GM12878 (cell line): ENCODE measurements at regions not wholly inside any gene's neighbourhood (a gene's known extent, or its start where the extent isn't known, plus 50 kb on each side); places are given as distances from the start of the nearest gene placed in this dataset.

Experiments used
- ATAC-seq: fragments of 200-7000 bp; cut with Tn5 transposase; 3 replicates; pipeline ENCODE4 v1.9.1; 2020; ENCODE audit warnings: mild to moderate bottlenecking, moderate library complexity
- BruUV-seq: library from RNA; stranded (reverse); fragments of 400-500 nt; replicated peaks from 2 replicates; lab custom pipeline; 2021; lab: Mats Ljungman, UMichigan
- CTCF ChIA-PET: fragments of 300-600 bp; sonication (Branson Sonifier 250); formaldehyde crosslinking; extraction: SDS; loops from one replicate; lab custom pipeline; 2021; ENCODE audit warnings: inconsistent platforms; lab: Yijun Ruan, JAX
- POLR2A ChIA-PET: fragments of 350-600 bp; formaldehyde crosslinking; extraction: SDS; loops from one replicate; lab custom pipeline; 2021; ENCODE audit warnings: inconsistent platforms; lab: Charles Lee
- RAD21 ChIA-PET: fragments of 300-600 bp; sonication (Branson Sonifier 250); formaldehyde crosslinking; loops from one replicate; lab custom pipeline; 2023; ENCODE audit warnings: antibody characterized with exemption; ENCODE audit not compliant: unreplicated experiment; lab: Charles Lee
- SMC1A ChIA-PET: fragments of 300-600 bp; sonication (Branson Sonifier 250); formaldehyde crosslinking; loops from one replicate; lab custom pipeline; 2023; ENCODE audit not compliant: unreplicated experiment, uncharacterized antibody; lab: Charles Lee
- DNase-seq: peaks from one replicate; pipeline ENCODE4 v3.0.0-alpha.2; 2011; ENCODE audit warnings: low read depth, low spot score
- FAIRE-seq: peaks from 3 replicates; lab custom pipeline; 2011; peaks lifted over from hg19 to GRCh38; lab: Jason Lieb, UNC
- H2AFZ ChIP-seq: 2 replicates; pipeline ENCODE4 v1.6.0; 2011; ENCODE audit warnings: low read depth, low read length, control low read depth; ENCODE audit not compliant: control insufficient read depth
- H3K27ac ChIP-seq: 2 replicates; pipeline ENCODE4 v1.5.1; 2011; ENCODE audit warnings: control low read depth; ENCODE audit not compliant: control insufficient read depth, insufficient read depth
- H3K27me3 ChIP-seq, 2 experiments: replicated peaks in 1 of 2; 2 replicates each; pipeline versions ENCODE4 v1.6.0 to v1.6.1; 2011; ENCODE audit warnings: low read length in 1 of 2; ENCODE audit not compliant: control insufficient read depth in 2 of 2, insufficient read depth in 2 of 2
- H3K36me3 ChIP-seq, 2 experiments: 2 replicates each; pipeline ENCODE4 v1.5.1; 2011; ENCODE audit warnings: low read length in 1 of 2; ENCODE audit not compliant: control insufficient read depth in 2 of 2, insufficient read depth in 2 of 2
- H3K4me1 ChIP-seq: 2 replicates; pipeline ENCODE4 v1.6.1; 2011; ENCODE audit warnings: mild to moderate bottlenecking, low read length, moderate library complexity, mixed read lengths; ENCODE audit not compliant: control insufficient read depth, insufficient read depth
- H3K4me2 ChIP-seq: 2 replicates; pipeline ENCODE4 v1.6.0; 2011; ENCODE audit warnings: control low read depth; ENCODE audit not compliant: control insufficient read depth, insufficient read depth
- H3K4me3 ChIP-seq: fragments of 200-600 bp; sonication (generic); 2 replicates; pipeline ENCODE4 v1.5.1; 2016
- H3K79me2 ChIP-seq: 2 replicates; pipeline ENCODE4 v1.6.0; 2011; ENCODE audit warnings: low read length; ENCODE audit not compliant: control insufficient read depth, insufficient read depth
- H3K9ac ChIP-seq: 2 replicates; pipeline ENCODE4 v1.8.0; 2011; ENCODE audit warnings: low read length, control low read depth, mixed read lengths; ENCODE audit not compliant: control insufficient read depth, insufficient read depth
- H3K9me3 ChIP-seq: replicated peaks from 3 replicates; pipeline ENCODE4 v1.5.1; 2011; ENCODE audit warnings: mild to moderate bottlenecking, low read length; ENCODE audit not compliant: control insufficient read depth, insufficient read depth
- H4K20me1 ChIP-seq: 2 replicates; pipeline ENCODE4 v1.6.0; 2011; ENCODE audit not compliant: control insufficient read depth, insufficient read depth
- BRCA1 ChIP-seq: IDR thresholded peaks from 2 replicates; pipeline ENCODE4 v1.6.1; 2011; ENCODE audit warnings: low read depth, low read length, improper control_type of control experiment
- GATAD2B ChIP-seq: fragments of 450-650 bp; conservative IDR thresholded peaks from 2 replicates; pipeline ENCODE4 v1.6.1; 2017; ENCODE audit warnings: low read depth, mild to moderate bottlenecking, moderate library complexity
- HDAC2 ChIP-seq: fragments of 200-600 bp; sonication (generic); IDR thresholded peaks from 2 replicates; pipeline ENCODE4 v1.6.1; 2017
- JUND ChIP-seq: IDR thresholded peaks from 2 replicates; pipeline ENCODE4 v1.6.1; 2012; ENCODE audit warnings: low read depth, mild to moderate bottlenecking, low read length, improper control_type of control experiment, moderate library complexity
- POLR2AphosphoS5 ChIP-seq: IDR thresholded peaks from 2 replicates; pipeline ENCODE4 v1.6.1; 2011; ENCODE audit warnings: mild to moderate bottlenecking, low read length, inconsistent platforms
- SP1 ChIP-seq: IDR thresholded peaks from one replicate; pipeline ENCODE4 v1.6.1; 2011; ENCODE audit warnings: low read depth, low read length
- SUZ12 ChIP-seq: fragments of 200-600 bp; sonication (generic); IDR thresholded peaks from one replicate; pipeline ENCODE4 v1.6.1; 2018; ENCODE audit warnings: antibody characterized with exemption, mild to moderate bottlenecking; ENCODE audit not compliant: unreplicated experiment
- YBX1 ChIP-seq: fragments of 450-650 bp; IDR thresholded peaks from 2 replicates; pipeline ENCODE4 v1.6.1; 2016; ENCODE audit warnings: antibody characterized with exemption
- ZNF622 ChIP-seq: fragments of 450-650 bp; IDR thresholded peaks from 2 replicates; pipeline ENCODE4 v1.6.1; 2017; ENCODE audit warnings: mild to moderate bottlenecking, inconsistent platforms
- ZZZ3 ChIP-seq: IDR thresholded peaks from 2 replicates; pipeline ENCODE4 v1.6.1; 2011; ENCODE audit warnings: low read depth; ENCODE audit not compliant: control insufficient read depth, insufficient read length
- WGBS: methylation state at CpG from one replicate; pipeline ENCODE4 v1.1.6; 2016; ENCODE audit warnings: low lambda C conversion rate; ENCODE audit not compliant: insufficient replicate concordance, insufficient coverage; ENCODE audit errors: missing lambda C conversion rate; 5-methylcytosine and 5-hydroxymethylcytosine counted together
- in situ Hi-C: fragments of 300-500 bp; cut with MboI; formaldehyde crosslinking; loops from 9 replicates; pipeline ENCODE4 v1.14.3; 2018; ENCODE audit warnings: mixed read lengths
- intact Hi-C: fragments of 100-400 bp; cut with micrococcal nuclease; formaldehyde crosslinking; loops from one replicate; pipeline ENCODE4 v1.14.2; 2022; ENCODE audit not compliant: unreplicated experiment
- TF ChIP-seq, protein P1 (sequence below): IDR thresholded peaks from 2 replicates; pipeline ENCODE4 v1.6.1; 2011; ENCODE audit warnings: mild to moderate bottlenecking, low read depth, low read length, moderate library complexity; ENCODE audit not compliant: insufficient replicate concordance
- TF ChIP-seq, protein P2 (sequence below): IDR thresholded peaks from 2 replicates; pipeline ENCODE4 v1.6.1; 2012; ENCODE audit warnings: low read length, inconsistent platforms
- TF ChIP-seq, protein P3 (sequence below): IDR thresholded peaks from 2 replicates; pipeline ENCODE4 v1.6.1; 2011; ENCODE audit warnings: borderline replicate concordance, low read depth, mild to moderate bottlenecking, moderate library complexity, low read length; ENCODE audit not compliant: insufficient read depth, poor library complexity, severe bottlenecking
- TF ChIP-seq, protein P4 (sequence below): fragments of 450-650 bp; IDR thresholded peaks from 2 replicates; pipeline ENCODE4 v1.6.1; 2018; ENCODE audit warnings: borderline replicate concordance, mild to moderate bottlenecking; ENCODE audit not compliant: partially characterized antibody
- TF ChIP-seq, protein P5 (sequence below): fragments of 450-650 bp; IDR thresholded peaks from 2 replicates; pipeline ENCODE4 v1.6.1; 2017; ENCODE audit warnings: low read depth, mild to moderate bottlenecking, moderate library complexity

DNA sequence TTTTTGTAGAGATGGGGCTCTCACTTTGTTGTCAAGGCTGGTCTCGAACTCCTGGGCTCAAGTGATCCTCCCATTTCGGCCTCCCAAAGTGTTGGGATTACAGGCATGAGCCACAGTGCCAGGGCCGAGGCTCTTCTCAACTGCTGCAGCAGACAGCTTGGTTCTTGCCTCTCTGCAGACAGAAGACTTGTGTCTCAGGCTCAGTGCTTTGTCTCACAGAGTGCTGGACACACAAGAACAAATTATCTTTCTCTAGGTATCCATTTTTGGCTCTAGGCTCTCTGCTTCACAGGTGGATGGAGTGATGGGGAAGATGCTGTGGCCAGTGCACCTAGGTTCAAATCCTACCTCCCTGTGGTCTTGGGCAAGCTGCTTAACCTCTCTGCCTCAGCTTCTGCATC lies 80.8 kb upstream of the RNU2-1 start (continued):
- TF ChIP-seq, protein P1, sequence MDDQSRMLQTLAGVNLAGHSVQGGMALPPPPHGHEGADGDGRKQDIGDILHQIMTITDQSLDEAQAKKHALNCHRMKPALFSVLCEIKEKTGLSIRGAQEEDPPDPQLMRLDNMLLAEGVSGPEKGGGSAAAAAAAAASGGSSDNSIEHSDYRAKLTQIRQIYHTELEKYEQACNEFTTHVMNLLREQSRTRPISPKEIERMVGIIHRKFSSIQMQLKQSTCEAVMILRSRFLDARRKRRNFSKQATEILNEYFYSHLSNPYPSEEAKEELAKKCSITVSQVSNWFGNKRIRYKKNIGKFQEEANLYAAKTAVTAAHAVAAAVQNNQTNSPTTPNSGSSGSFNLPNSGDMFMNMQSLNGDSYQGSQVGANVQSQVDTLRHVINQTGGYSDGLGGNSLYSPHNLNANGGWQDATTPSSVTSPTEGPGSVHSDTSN: no peak

DNA sequence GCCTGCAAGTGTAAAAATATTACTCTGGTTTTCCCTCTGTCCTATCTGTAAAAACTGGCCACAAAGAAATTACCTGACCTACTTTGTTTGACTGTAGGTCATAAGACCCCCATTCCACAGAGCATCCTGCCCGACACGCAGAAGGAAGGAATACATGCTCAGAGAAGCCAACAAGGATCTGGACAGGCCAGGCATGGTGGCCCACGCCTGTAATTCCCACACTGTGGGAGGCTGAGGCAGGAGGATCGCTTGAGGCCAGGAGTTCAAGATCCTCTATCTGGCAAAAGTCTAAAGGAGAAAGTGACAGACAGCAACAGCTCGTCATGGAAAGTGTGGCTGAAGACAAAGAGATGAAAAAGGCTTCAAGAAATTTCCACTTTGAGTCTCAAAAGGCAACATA lies 78.2 kb upstream of the RNU2-1 start:
- Histone ChIP-seq H3K9me3 (no peaks in the 10 kb centered on the region), H3K27me3 (no peaks in the 10 kb centered on the region), H3K4me3 (no peak overlapping the region), H2AFZ (no peak overlapping the region), H3K4me1 (peaks cover 5% of the 10 kb centered on the region; the same call in 1 of the 2 replicates), H4K20me1 (no peaks in the 10 kb centered on the region), H3K4me2 (no peak overlapping the region), H3K36me3 (no peaks in the 10 kb centered on the region), H3K9ac (no peak overlapping the region), H3K79me2 (no peaks in the 10 kb centered on the region), H3K27ac (no peak overlapping the region)
- BruUV-seq: no TSS peak
- ATAC-seq (no peak), FAIRE-seq (no peak), DNase-seq (no peak)
- intact Hi-C loops: no loop called here
- SMC1A ChIA-PET: no interaction called here
- in situ Hi-C loops: loop anchor here (10.0 kb wide), 1 partner anchor 97 kb away; the partner anchor contains the start of gene TMEM106A
- WGBS: 59% methylated on average over 5 of the region's 5 CpGs
- POLR2A ChIA-PET: no interaction called here
- RAD21 ChIA-PET: no interaction called here
- CTCF ChIA-PET: interaction anchor here (1.6 kb wide), 1 partner anchor 100 kb away, joined by 3 read pairs; the partner anchor contains the start of gene TMEM106A
- no peak for TF ChIP-seq YBX1
- no peak for TF ChIP-seq POLR2AphosphoS5
- no peak for TF ChIP-seq BRCA1
- no peak for TF ChIP-seq HDAC2
- TF ChIP-seq ZZZ3: no peak
- TF ChIP-seq, protein P2, sequence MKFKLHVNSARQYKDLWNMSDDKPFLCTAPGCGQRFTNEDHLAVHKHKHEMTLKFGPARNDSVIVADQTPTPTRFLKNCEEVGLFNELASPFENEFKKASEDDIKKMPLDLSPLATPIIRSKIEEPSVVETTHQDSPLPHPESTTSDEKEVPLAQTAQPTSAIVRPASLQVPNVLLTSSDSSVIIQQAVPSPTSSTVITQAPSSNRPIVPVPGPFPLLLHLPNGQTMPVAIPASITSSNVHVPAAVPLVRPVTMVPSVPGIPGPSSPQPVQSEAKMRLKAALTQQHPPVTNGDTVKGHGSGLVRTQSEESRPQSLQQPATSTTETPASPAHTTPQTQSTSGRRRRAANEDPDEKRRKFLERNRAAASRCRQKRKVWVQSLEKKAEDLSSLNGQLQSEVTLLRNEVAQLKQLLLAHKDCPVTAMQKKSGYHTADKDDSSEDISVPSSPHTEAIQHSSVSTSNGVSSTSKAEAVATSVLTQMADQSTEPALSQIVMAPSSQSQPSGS: no peak
- TF ChIP-seq, protein P3, sequence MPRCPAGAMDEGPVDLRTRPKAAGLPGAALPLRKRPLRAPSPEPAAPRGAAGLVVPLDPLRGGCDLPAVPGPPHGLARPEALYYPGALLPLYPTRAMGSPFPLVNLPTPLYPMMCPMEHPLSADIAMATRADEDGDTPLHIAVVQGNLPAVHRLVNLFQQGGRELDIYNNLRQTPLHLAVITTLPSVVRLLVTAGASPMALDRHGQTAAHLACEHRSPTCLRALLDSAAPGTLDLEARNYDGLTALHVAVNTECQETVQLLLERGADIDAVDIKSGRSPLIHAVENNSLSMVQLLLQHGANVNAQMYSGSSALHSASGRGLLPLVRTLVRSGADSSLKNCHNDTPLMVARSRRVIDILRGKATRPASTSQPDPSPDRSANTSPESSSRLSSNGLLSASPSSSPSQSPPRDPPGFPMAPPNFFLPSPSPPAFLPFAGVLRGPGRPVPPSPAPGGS: no peak
- TF ChIP-seq SUZ12: no peak
- no peak for TF ChIP-seq ZNF622
- no peak for TF ChIP-seq SP1
- no peak for TF ChIP-seq GATAD2B
- no peak for TF ChIP-seq JUND
- TF ChIP-seq, protein P4, sequence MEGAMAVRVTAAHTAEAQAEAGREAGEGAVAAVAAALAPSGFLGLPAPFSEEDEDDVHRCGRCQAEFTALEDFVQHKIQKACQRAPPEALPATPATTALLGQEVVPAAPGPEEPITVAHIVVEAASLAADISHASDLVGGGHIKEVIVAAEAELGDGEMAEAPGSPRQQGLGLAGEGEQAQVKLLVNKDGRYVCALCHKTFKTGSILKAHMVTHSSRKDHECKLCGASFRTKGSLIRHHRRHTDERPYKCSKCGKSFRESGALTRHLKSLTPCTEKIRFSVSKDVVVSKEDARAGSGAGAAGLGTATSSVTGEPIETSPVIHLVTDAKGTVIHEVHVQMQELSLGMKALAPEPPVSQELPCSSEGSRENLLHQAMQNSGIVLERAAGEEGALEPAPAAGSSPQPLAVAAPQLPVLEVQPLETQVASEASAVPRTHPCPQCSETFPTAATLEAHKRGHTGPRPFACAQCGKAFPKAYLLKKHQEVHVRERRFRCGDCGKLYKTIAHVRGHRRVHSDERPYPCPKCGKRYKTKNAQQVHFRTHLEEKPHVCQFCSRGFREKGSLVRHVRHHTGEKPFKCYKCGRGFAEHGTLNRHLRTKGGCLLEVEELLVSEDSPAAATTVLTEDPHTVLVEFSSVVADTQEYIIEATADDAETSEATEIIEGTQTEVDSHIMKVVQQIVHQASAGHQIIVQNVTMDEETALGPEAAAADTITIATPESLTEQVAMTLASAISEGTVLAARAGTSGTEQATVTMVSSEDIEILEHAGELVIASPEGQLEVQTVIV: no peak
- TF ChIP-seq, protein P5, sequence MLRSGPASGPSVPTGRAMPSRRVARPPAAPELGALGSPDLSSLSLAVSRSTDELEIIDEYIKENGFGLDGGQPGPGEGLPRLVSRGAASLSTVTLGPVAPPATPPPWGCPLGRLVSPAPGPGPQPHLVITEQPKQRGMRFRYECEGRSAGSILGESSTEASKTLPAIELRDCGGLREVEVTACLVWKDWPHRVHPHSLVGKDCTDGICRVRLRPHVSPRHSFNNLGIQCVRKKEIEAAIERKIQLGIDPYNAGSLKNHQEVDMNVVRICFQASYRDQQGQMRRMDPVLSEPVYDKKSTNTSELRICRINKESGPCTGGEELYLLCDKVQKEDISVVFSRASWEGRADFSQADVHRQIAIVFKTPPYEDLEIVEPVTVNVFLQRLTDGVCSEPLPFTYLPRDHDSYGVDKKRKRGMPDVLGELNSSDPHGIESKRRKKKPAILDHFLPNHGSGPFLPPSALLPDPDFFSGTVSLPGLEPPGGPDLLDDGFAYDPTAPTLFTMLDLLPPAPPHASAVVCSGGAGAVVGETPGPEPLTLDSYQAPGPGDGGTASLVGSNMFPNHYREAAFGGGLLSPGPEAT: no peak
